ENCODE measurements at regions not wholly inside any gene's neighbourhood (a gene's known extent, or its start where the extent isn't known, plus 50 kb on each side); places are given as distances from the start of the nearest gene placed in this dataset.

GRCh38 chr14:45679853-45680252 is 426.9 kb upstream of the MIS18BP1 start:
- TF ChIP-seq POLR2AphosphoS5 (IDR thresholded peaks at IDR 0.05; ENCODE audit: borderline replicate concordance, low read depth, low read length) (no peak), EZH2 (IDR thresholded peaks at IDR 0.05) (no peak), FOXP2 (optimal IDR thresholded peaks at IDR 0.05; ENCODE audit: control extremely low read depth, extremely low read length, insufficient read depth) (peak; percentile 33)
